ENCODE measurements at regions not wholly inside any gene's neighbourhood (a gene's known extent, or its start where the extent isn't known, plus 50 kb on each side); places are given as distances from the start of the nearest gene placed in this dataset.

DNA sequence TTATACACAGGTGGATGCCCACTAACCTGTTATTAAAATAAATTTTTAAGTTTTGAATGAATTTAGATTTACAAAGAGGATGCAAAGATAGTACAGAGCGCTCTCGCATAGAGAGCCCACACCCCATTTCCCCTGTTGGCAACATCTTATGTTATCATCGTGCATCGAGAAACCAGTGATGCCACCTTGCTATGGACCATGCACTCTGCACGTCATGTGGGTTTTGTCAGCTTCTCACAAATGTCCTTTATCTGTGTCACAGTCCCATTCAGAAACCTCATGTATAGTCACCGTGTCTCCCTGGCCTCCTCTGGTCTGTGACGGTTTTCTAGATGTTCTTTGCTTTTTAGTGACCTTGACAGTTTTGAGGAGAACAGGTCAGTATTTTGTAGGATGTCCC is 60.0 kb downstream of the ING1 start:
- DNase-seq (ENCODE audit: low read depth): no peak

- DNase-seq (ENCODE audit: low read depth): no peak
These were observed 60.6 kb downstream of the ING1 start for GRCh38 chr13:110774051-110774450.

DNA sequence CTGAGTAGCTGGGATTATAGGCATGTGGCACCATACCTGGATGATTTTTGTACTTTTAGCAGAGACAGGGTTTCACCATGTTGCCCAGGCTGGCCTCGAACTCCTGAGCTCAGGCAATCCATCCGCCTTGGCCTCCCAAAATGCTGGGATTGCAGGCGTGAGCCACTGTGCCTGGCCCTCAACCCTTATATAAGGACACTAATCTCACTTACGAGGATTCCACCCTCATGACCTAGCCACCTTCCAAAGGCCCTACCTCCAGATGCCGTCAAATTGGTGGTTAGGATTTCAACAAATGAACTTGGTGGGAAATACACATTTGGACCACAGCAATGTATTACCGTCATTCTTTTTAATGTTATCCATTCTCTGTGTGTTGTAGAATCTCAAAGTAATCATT is 61.0 kb downstream of the ING1 start:
- no peak for DNase-seq (ENCODE audit: low read depth)

DNA sequence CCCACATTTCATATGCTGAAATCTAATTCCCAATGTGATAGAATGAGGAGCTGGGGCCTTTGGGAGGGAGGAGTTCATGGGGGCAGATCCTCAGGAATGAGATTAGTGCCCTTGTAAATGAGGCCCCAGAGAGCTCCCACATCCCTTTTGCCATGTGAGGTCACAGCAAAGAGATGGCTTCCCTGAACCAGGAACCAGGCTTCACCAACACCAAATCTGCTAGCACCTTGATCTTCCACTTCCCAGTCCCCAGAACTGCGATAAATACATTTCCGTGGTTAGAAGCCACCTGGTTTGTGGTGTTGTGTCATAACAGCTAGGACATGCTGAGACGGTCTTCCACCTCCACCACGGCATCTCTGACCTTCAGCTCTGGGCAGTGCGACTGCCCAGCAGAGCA is 62.1 kb downstream of the ING1 start:
- no peak for DNase-seq (ENCODE audit: low read depth)

DNA sequence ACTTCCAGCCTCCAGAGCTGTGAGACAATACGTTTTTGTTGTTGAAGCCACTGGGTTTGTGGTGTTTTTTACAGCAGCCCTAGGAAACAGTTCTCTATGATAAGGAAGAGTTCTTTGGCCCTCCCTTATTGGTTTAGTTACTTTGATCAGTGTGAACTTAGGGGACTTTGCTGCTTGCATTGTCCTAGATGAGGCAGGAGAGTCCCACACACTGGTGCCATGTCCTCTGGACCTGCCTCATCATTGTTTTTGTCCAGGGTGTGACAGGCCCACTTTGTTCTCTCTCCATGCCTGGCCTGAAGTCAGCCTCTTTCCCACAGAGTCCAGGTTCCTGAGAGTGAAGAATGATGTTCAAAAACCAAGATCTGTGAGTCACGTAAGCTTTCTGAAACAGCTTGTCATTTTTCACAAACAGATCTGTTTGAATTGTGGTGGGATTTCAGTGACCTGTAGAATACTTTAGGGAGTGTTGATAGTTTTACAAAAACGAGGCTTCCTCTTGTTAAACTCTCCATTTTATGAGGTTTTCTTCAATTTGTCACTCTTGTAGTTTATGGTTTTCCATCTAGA is 63.8 kb downstream of the ING1 start:
- DNase-seq (ENCODE audit: low read depth): no peak

- no peak for DNase-seq (ENCODE audit: low read depth)
These were observed 65.5 kb downstream of the ING1 start for GRCh38 chr13:110779022-110779421.

- no peak for DNase-seq (ENCODE audit: low read depth)
These were observed 66.9 kb downstream of the ING1 start for GRCh38 chr13:110780422-110780821.

GRCh38 chr13:110782185-110782584 is 68.7 kb downstream of the ING1 start:
- no peak for DNase-seq (ENCODE audit: low read depth)

DNA sequence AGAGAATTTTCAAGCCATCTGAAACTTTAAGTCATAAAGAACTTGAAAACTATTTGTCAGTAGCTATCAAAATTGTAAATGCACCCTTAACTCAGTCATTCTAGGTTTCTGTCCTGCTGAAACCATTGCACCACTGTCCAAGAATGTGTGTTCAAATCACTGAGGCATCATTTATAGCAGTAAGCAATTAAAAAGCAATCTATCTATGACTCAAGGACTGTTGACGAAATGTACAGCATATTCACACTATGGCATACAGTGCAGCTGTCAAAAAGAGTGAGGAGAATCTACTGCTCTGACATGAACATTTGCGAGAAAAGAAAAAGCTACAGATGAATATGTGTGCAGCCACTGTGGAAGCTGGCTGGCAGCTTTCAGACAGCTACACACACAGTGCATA is 71.2 kb downstream of the ING1 start:
- no peak for DNase-seq (ENCODE audit: low read depth)

- DNase-seq (ENCODE audit: low read depth): no peak
These were observed 75.3 kb downstream of the ING1 start for GRCh38 chr13:110788778-110789177.

GRCh38 chr13:110789871-110790270 is 76.4 kb downstream of the ING1 start:
- no peak for DNase-seq (ENCODE audit: low read depth)

- no peak for DNase-seq (ENCODE audit: low read depth)
These were observed 76.9 kb downstream of the ING1 start for GRCh38 chr13:110790371-110790770.

DNA sequence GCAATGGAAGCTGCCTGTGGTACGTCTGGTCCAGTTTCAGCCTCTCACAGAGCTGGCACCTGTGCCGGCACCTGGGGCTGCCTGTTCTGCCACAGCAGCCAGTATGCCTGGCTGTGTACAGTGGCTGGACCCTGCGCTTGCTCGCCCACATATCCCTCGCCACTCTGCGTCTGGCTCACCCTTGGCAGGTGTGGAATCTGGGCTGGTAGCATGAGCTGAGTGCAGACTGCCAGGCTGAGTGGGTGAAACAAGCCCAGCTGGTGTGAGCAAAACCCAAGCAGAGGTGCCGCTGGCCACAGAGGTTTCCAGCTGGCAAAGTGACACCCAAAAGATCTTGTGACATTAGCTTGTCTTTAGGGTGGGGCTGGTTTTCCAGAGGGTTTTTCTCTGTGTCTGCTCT is 80.7 kb downstream of the ING1 start:
- DNase-seq (ENCODE audit: low read depth): no peak

DNA sequence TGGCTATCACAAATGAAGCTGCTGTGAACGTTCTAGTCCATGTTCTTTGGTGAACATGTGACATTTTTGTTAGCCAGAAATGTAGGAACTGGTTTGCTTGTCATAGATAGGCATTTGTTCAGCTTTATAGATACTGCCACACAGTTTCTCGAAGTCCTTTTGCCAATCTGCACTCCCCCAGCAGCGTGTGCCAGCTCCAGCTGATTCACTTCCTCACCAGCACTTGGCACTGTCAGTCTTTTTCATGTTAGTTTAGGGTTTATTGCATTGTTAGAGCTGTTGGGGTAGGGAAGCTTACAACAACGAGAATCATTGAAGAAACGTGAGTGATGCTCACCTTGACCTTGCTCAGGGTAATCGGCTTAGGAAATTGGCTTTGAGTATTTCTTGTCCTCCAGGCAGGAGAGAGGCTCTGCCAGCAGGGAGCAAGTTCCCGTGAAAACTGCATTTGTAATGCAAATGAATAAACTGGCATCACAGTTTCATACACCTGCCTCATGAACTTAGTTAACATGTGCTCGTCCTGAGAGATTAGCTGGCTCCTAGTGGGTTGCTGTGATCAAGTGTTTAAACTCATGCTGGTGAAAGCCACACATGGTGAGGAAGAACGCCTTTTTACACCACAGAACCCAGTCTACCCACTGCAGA is 83.9 kb downstream of the ING1 start:
- no peak for DNase-seq (ENCODE audit: low read depth)

DNA sequence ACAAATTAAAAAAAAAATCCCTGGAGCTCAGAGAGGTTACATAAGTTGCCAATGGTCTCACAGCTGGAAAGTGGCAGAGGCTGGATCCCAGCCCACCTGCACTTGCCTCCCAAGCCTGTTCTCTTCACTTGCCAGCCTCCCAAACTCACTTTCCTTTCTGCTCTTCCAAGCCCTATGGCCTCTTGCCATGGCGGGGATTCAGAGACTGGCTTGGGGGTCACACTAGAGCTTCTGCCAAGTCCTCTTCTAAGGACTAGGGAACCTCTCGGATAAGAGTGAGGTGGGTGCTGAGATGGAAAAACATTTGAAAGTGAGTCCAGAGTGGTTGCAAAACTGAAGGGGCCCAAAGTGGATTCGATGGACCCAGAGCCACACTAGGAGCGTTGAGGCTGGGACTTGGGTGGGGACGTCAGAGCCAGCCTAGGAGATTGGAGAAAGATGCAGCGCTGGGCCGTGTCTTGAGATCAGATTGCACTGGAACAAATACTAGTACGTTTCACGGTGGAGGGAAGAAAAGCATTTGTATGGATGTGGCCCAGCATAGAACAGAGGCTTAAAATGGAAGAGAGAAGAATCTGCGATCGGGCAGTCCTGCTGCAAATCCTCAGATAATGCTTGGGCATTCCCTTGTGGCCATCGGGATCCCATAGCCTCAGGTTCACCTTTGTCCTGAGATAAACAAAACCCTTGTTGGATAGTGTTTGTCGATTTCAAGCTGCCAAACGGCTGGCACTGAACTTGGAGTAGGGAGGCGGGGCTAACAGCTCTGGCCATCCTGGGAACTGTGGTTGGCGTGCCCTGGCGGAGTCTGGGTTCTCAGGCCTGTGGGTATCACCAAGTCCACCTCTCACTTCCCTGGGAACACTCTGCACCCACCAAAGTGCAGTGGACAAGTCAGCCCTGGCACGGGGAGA is 84.8 kb downstream of the ING1 start:
- DNase-seq (ENCODE audit: low read depth): no peak

- DNase-seq (ENCODE audit: low read depth): no peak
These were observed 86.0 kb downstream of the ING1 start for GRCh38 chr13:110799246-110800236.

DNA sequence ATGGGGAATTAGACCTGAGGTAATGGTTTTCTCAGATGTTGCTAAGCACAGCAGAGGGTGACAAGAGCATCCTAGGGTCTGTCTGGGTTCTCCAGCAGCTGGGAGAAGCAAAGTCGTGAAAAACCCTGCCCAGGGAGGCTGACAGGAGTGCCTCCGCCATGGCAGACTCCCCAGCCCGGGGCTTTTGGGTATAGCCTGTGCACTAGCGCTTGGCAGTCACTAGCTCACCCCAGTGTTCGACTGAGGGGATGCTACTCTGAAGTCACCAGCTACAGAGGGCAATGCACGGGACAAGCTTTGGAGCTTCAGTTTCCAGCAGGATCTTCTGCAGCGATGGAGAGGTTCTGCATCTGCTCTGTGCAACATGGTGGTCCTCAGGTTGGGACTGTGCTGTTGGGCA is 87.5 kb downstream of the ING1 start:
- no peak for DNase-seq (ENCODE audit: low read depth)

GRCh38 chr13:110802260-110802659 is 88.8 kb downstream of the ING1 start:
- no peak for DNase-seq (ENCODE audit: low read depth)

- DNase-seq (ENCODE audit: low read depth): no peak
These were observed 93.1 kb downstream of the ING1 start for GRCh38 chr13:110806636-110807035.

GRCh38 chr13:110807546-110807945 is 94.0 kb downstream of the ING1 start:
- DNase-seq (ENCODE audit: low read depth): no peak

DNA sequence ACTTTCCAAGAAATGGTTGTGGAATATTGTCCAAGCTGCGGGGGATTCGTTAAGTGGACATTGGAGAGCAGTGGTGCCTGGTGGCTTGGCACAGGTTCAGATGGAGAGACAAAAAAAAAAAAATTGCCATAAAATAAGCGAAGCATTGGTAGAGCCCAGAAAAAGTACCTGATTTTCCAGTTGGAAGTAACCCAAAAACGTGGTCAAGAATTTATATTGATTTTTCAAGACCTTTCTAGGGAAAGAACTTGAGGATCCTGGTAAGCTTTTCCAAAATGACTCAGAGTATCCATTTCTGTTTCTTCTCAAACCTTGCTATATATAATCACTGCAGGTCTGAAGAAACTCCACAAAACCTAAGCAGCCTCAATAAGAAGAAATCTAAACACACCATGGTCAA is 94.6 kb downstream of the ING1 start:
- DNase-seq (ENCODE audit: low read depth): no peak

DNA sequence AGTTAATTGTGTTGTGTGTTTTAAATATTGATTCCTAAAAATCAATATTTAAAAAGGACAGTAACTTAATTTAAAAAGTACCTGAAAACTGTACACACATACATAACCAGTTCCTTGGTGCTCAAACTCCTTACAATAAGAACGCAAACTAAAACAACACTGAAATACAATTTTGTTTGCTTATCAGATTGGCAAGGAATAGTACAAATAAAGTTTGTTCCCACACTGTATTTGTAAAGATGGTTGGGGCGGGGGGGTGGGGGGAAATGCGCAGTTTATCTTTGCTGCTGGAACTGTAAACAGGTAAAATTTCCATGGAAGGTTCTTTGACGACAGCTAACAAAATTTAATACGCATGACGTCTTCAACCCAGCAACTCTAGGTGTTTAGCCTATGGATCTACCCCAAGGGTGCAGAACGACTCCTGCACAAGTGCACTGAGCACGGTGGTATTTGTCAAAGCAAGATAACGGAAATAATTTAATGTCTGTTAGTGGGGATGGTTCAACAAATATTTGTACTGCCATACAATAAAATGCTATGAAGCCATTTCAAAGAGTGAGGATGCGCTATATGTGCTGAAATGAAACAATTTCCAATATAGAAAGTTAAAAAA is 96.5 kb downstream of the ING1 start:
- DNase-seq (ENCODE audit: low read depth): no peak
